H1 (cell line): ENCODE measurements at regions not wholly inside any gene's neighbourhood (a gene's known extent, or its start where the extent isn't known, plus 50 kb on each side); places are given as distances from the start of the nearest gene placed in this dataset.
"Not testable (repeated sequence)": the region's sequence is repeated elsewhere in the genome, so short reads cannot be mapped to it uniquely, and the experiment has no call there.

Source experiments
- CTCF ChIA-PET: fragments of 300-600 bp; sonication (Branson Sonifier 250); formaldehyde crosslinking; loops from one replicate; lab custom pipeline; 2021; ENCODE audit not compliant: partially characterized antibody; lab: Charles Lee
- POLR2A ChIA-PET: fragments of 300-600 bp; sonication (Branson Sonifier 250); formaldehyde crosslinking; loops from one replicate; lab custom pipeline; 2021; ENCODE audit warnings: inconsistent platforms; ENCODE audit not compliant: partially characterized antibody; lab: Charles Lee
- DNase-seq, 2 experiments: peaks; one replicate each; pipeline versions ENCODE4 v3.0.0 to v3.0.0-alpha.2; 2010 to 2022; ENCODE audit warnings: low spot score in 2 of 2, low read depth in 1 of 2, mixed read lengths in 1 of 2
- FAIRE-seq: peaks from 2 replicates; lab custom pipeline; 2011; peaks lifted over from hg19 to GRCh38; lab: Jason Lieb, UNC
- H2AFZ ChIP-seq: 2 replicates; pipeline ENCODE4 v1.8.1; 2012; ENCODE audit warnings: low read length, inconsistent platforms
- H2AK5ac ChIP-seq: 2 replicates; pipeline ENCODE4 v1.6.1; 2013; ENCODE audit warnings: low read depth, low read length
- H2BK120ac ChIP-seq: replicated peaks from 2 replicates; pipeline ENCODE3; 2013; ENCODE audit warnings: low read depth, low read length, inconsistent platforms
- H2BK12ac ChIP-seq: 2 replicates; pipeline ENCODE4 v1.6.1; 2013; ENCODE audit warnings: low read depth, low read length
- H2BK15ac ChIP-seq: 2 replicates; pipeline ENCODE4 v1.6.1; 2013; ENCODE audit warnings: low read length
- H2BK20ac ChIP-seq: 2 replicates; pipeline ENCODE4 v1.6.1; 2013; ENCODE audit warnings: low read length
- H2BK5ac ChIP-seq: 2 replicates; pipeline ENCODE4 v1.6.1; 2013; ENCODE audit warnings: low read depth, low read length
- H3K14ac ChIP-seq: 2 replicates; pipeline ENCODE4 v1.6.1; 2013; ENCODE audit warnings: inconsistent platforms; ENCODE audit not compliant: insufficient read length
- H3K18ac ChIP-seq: 2 replicates; pipeline ENCODE4 v1.6.1; 2013; ENCODE audit warnings: low read length; ENCODE audit errors: extremely low read depth
- H3K23ac ChIP-seq: 2 replicates; pipeline ENCODE4 v1.6.1; 2013; ENCODE audit warnings: inconsistent platforms; ENCODE audit not compliant: insufficient read length
- H3K23me2 ChIP-seq: 2 replicates; pipeline ENCODE4 v1.6.1; 2013; ENCODE audit warnings: low read depth, low read length
- H3K27ac ChIP-seq: 2 replicates; pipeline ENCODE4 v1.6.1; 2011; ENCODE audit warnings: low read depth, low read length, inconsistent platforms
- H3K27me3 ChIP-seq, 4 experiments: replicated peaks in 1 of 4; 1 replicate in 1 of 4; 2 replicates in 3 of 4; pipeline versions ENCODE4 v1.6.1 to v1.8.1; 2011 to 2013; ENCODE audit warnings: low read length in 3 of 4, mild to moderate bottlenecking in 3 of 4, inconsistent platforms in 2 of 4, mixed read lengths in 2 of 4, moderate library complexity in 1 of 4; ENCODE audit not compliant: control insufficient read depth in 3 of 4, insufficient read depth in 3 of 4; ENCODE audit errors: extremely low read depth in 1 of 4
- H3K36me3 ChIP-seq, 4 experiments: 2 replicates each; pipeline versions ENCODE4 v1.6.1 to v1.8.1; 2011 to 2013; ENCODE audit warnings: mild to moderate bottlenecking in 4 of 4, low read length in 3 of 4, moderate library complexity in 2 of 4, control low read depth in 1 of 4, inconsistent platforms in 1 of 4; ENCODE audit not compliant: insufficient read depth in 4 of 4, control insufficient read depth in 2 of 4
- H3K4ac ChIP-seq: replicated peaks from 2 replicates; pipeline ENCODE3; 2013; ENCODE audit warnings: low read length, low read depth, mixed read lengths, inconsistent platforms; ENCODE audit not compliant: insufficient read length
- H3K4me1 ChIP-seq, 4 experiments: replicated peaks in 1 of 4; 1 replicate in 1 of 4; 2 replicates in 3 of 4; pipeline versions ENCODE4 v1.6.1 to v1.8.1; 2011 to 2013; ENCODE audit warnings: low read length in 3 of 4, inconsistent platforms in 2 of 4, mixed read lengths in 1 of 4; ENCODE audit not compliant: insufficient read depth in 4 of 4, control insufficient read depth in 3 of 4
- H3K4me2 ChIP-seq, 2 experiments: 2 replicates each; pipeline versions ENCODE4 v1.6.1 to v1.8.1; 2011 to 2013; ENCODE audit warnings: low read depth in 2 of 2, low read length in 2 of 2, control low read depth in 1 of 2, inconsistent platforms in 1 of 2, mild to moderate bottlenecking in 1 of 2; ENCODE audit not compliant: insufficient read depth in 1 of 2
- H3K4me3 ChIP-seq, 4 experiments: fragments of 200-600, 300-600 bp in 1 of 4; sonication (generic), shearing (Covaris generic), sonication (Bioruptor Twin) in 1 of 4; 2 replicates each; pipeline versions ENCODE4 v1.5.1 to v1.8.1; 2011 to 2016; ENCODE audit warnings: low read length in 4 of 4, low read depth in 3 of 4, control low read depth in 2 of 4, inconsistent platforms in 2 of 4, mild to moderate bottlenecking in 2 of 4, mixed read lengths in 1 of 4, moderate library complexity in 1 of 4; ENCODE audit not compliant: insufficient read depth in 2 of 4; ENCODE audit errors: extremely low read depth in 1 of 4
- H3K56ac ChIP-seq: replicated peaks from 2 replicates; pipeline ENCODE3; 2013; ENCODE audit warnings: low read depth, mild to moderate bottlenecking, mixed read lengths, low read length, inconsistent platforms; ENCODE audit not compliant: insufficient read length
- H3K79me1 ChIP-seq: 2 replicates; pipeline ENCODE4 v1.6.1; 2013; ENCODE audit warnings: low read depth, low read length, control low read depth
- H3K79me2 ChIP-seq, 2 experiments: 2 replicates each; pipeline versions ENCODE4 v1.6.1 to v1.8.1; 2012 to 2013; ENCODE audit warnings: low read length in 2 of 2, mild to moderate bottlenecking in 2 of 2, inconsistent platforms in 1 of 2; ENCODE audit not compliant: insufficient read depth in 2 of 2, control insufficient read depth in 1 of 2
- H3K9ac ChIP-seq, 4 experiments: replicated peaks in 1 of 4; 1 replicate in 1 of 4; 2 replicates in 3 of 4; pipeline versions ENCODE4 v1.6.1 to v1.8.1; 2011 to 2013; ENCODE audit warnings: low read depth in 3 of 4, low read length in 3 of 4, control low read depth in 2 of 4, mild to moderate bottlenecking in 2 of 4, moderate library complexity in 2 of 4, inconsistent platforms in 1 of 4; ENCODE audit errors: extremely low read depth in 1 of 4
- H3K9me3 ChIP-seq, 2 experiments: 2 replicates each; pipeline versions ENCODE4 v1.6.1 to v1.8.1; 2012 to 2013; ENCODE audit warnings: mild to moderate bottlenecking in 2 of 2, moderate library complexity in 2 of 2, control low read depth in 1 of 2, inconsistent platforms in 1 of 2, low read depth in 1 of 2, low read length in 1 of 2, mixed read lengths in 1 of 2; ENCODE audit not compliant: insufficient read depth in 2 of 2
- H4K20me1 ChIP-seq, 2 experiments: replicated peaks in 1 of 2; 2 replicates each; pipeline versions ENCODE3 to v1.8.1; 2011 to 2013; ENCODE audit warnings: inconsistent platforms in 2 of 2, low read length in 2 of 2, mild to moderate bottlenecking in 1 of 2; ENCODE audit not compliant: insufficient read depth in 2 of 2, control insufficient read depth in 1 of 2
- H4K5ac ChIP-seq: 2 replicates; pipeline ENCODE4 v1.6.1; 2013; ENCODE audit warnings: low read length, low read depth, mixed read lengths, inconsistent platforms; ENCODE audit not compliant: insufficient read length
- H4K8ac ChIP-seq: 2 replicates; pipeline ENCODE4 v1.8.0; 2013; ENCODE audit warnings: mild to moderate bottlenecking, moderate library complexity, low read length, inconsistent platforms; ENCODE audit not compliant: insufficient read depth; ENCODE audit errors: extremely low read depth
- H4K91ac ChIP-seq: replicated peaks from 2 replicates; pipeline ENCODE3; 2013; ENCODE audit warnings: low read length, mixed read lengths, inconsistent platforms; ENCODE audit not compliant: insufficient read length
- JUND ChIP-seq: IDR thresholded peaks from 2 replicates; pipeline ENCODE4 v1.6.1; 2011; ENCODE audit warnings: mild to moderate bottlenecking, improper control_type of control experiment, low read length
- RBBP5 ChIP-seq: IDR thresholded peaks from 2 replicates; pipeline ENCODE4 v1.7.1; 2012; ENCODE audit warnings: low read depth, mild to moderate bottlenecking, inconsistent platforms, low read length, moderate library complexity, borderline replicate concordance
- RNF2 ChIP-seq: fragments of 200-900, 300-1000 bp; sonication (generic); IDR thresholded peaks from 2 replicates; pipeline ENCODE4 v1.7.1; 2016; ENCODE audit warnings: borderline replicate concordance, low read depth, mild to moderate bottlenecking, antibody characterized with exemption, low read length; ENCODE audit not compliant: poor library complexity, severe bottlenecking; ENCODE audit errors: missing control alignments
- SAP30 ChIP-seq: fragments of 300-600 bp; sonication (generic); IDR thresholded peaks from 2 replicates; pipeline ENCODE4 v1.7.1; 2012; ENCODE audit warnings: low read length, moderate library complexity, mild to moderate bottlenecking, inconsistent platforms; ENCODE audit not compliant: insufficient read depth, insufficient replicate concordance
- WGBS, 2 experiments: shearing (Covaris generic) in 1 of 2; methylation state at CpG; one replicate each; pipeline versions ENCODE4 v1.1.6 to v1.1.7; 2013 to 2015; ENCODE audit warnings: low lambda C conversion rate in 2 of 2, mixed read lengths in 2 of 2, inconsistent platforms in 1 of 2, low coverage in 1 of 2, missing lambda C conversion rate in 1 of 2; ENCODE audit not compliant: insufficient replicate concordance in 2 of 2, insufficient coverage in 1 of 2, insufficient read length in 1 of 2; ENCODE audit errors: extremely low coverage in 1 of 2, missing lambda C conversion rate in 1 of 2; 5-methylcytosine and 5-hydroxymethylcytosine counted together

DNA sequence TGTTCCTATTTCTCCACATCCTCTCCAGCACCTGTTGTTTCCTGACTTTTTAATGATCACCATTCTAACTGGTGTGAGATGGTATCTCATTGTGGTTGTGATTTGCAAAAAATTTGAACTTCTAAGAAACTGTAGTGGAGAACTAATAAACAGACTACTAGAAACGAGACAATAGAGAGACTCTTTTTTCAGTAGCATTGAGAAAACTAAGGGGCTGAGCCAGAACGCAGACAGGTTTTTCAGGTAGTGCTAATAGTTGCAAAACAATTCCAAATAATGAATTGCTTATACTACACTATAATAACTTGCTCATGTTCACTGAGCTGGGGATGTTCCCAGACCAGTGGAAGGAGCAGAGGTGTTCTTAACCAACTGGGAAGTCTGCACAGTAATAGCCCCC, 98.8 kb upstream of the DPH5 start (continued):
- TF ChIP-seq RBBP5 (no peak), RNF2 (no peak), SAP30 (no peak), JUND (no peak)

GRCh38 chr1:101123904-101124303, 98.3 kb upstream of the DPH5 start:
- H3K56ac ChIP-seq, H3K79me1 ChIP-seq, H2BK120ac ChIP-seq, H2BK15ac ChIP-seq, H3K4me2 ChIP-seq, H4K20me1 ChIP-seq, H4K5ac ChIP-seq, H3K36me3 ChIP-seq, H3K27me3 ChIP-seq, H3K23ac ChIP-seq, H3K4me3 ChIP-seq, H3K18ac ChIP-seq, H3K4ac ChIP-seq, H3K9ac ChIP-seq, FAIRE-seq, H3K79me2 ChIP-seq, H3K23me2 ChIP-seq, H2BK5ac ChIP-seq, H4K8ac ChIP-seq, H2BK20ac ChIP-seq, H2AK5ac ChIP-seq, H4K91ac ChIP-seq, DNase-seq, POLR2A ChIA-PET, H2AFZ ChIP-seq, H2BK12ac ChIP-seq, H3K14ac ChIP-seq, H3K9me3 ChIP-seq, H3K4me1 ChIP-seq, H3K27ac ChIP-seq: not testable (repeated sequence)
- CTCF ChIA-PET = interaction anchor here (0.6 kb wide), 1 partner anchor 115 kb away, joined by 3 read pairs; no protein-coding TSS in a partner anchor
- 86% methylated on average over 3 of the region's 4 CpGs; no CpG with 5 or more reads in 1 of the 2 experiments for WGBS, 2 experiments
